Activated CD8-positive, alpha-beta T cell treated with anti-CD3 and anti-CD28 coated beads for 36 hours (primary cell): ENCODE measurements at regions not wholly inside any gene's neighbourhood (a gene's known extent, or its start where the extent isn't known, plus 50 kb on each side); places are given as distances from the start of the nearest gene placed in this dataset.
"Not testable (repeated sequence)": the region's sequence is repeated elsewhere in the genome, so short reads cannot be mapped to it uniquely, and the experiment has no call there.

Experiments used
- ATAC-seq: fragments of 200-7000 bp; cut with Tn5 transposase; one replicate; pipeline ENCODE4 v1.10.0; 2021; ENCODE audit warnings: mild to moderate bottlenecking, moderate library complexity
- CTCF ChIA-PET: fragments of 350-600 bp; sonication (Branson Sonifier 250); formaldehyde crosslinking; loops from one replicate; lab custom pipeline; 2021; ENCODE audit warnings: antibody characterized with exemption; lab: Charles Lee
- POLR2A ChIA-PET: fragments of 350-600 bp; sonication (Branson Sonifier 250); formaldehyde crosslinking; loops from one replicate; lab custom pipeline; 2021; ENCODE audit warnings: antibody characterized with exemption; lab: Charles Lee
- DNase-seq: peaks from one replicate; pipeline ENCODE4 v3.0.0-alpha.2; 2020
- H3K27ac Mint-ChIP-seq: one replicate; pipeline ENCODE4 v1.8.0; 2021; ENCODE audit warnings: mild to moderate bottlenecking, mixed read lengths
- H3K27me3 Mint-ChIP-seq: one replicate; pipeline ENCODE4 v1.8.0; 2021; ENCODE audit warnings: mixed read lengths
- H3K36me3 Mint-ChIP-seq: one replicate; pipeline ENCODE4 v1.8.0; 2021; ENCODE audit warnings: low read depth, mixed read lengths
- H3K4me1 Mint-ChIP-seq: one replicate; pipeline ENCODE4 v1.8.0; 2021; ENCODE audit warnings: low read depth, mixed read lengths
- H3K4me3 Mint-ChIP-seq: one replicate; pipeline ENCODE4 v1.8.0; 2021; ENCODE audit warnings: mild to moderate bottlenecking, moderate library complexity, mixed read lengths
- H3K9me3 Mint-ChIP-seq: one replicate; pipeline ENCODE4 v1.8.0; 2021; ENCODE audit warnings: mixed read lengths
- CTCF ChIP-seq: fragments of 200-600 bp; IDR thresholded peaks from one replicate; pipeline ENCODE4 v1.8.0; 2022; ENCODE audit warnings: antibody characterized with exemption, mild to moderate bottlenecking
- intact Hi-C: fragments of 100-400 bp; cut with micrococcal nuclease; formaldehyde crosslinking; loops from one replicate; pipeline ENCODE4 v1.10.0; 2022

DNA sequence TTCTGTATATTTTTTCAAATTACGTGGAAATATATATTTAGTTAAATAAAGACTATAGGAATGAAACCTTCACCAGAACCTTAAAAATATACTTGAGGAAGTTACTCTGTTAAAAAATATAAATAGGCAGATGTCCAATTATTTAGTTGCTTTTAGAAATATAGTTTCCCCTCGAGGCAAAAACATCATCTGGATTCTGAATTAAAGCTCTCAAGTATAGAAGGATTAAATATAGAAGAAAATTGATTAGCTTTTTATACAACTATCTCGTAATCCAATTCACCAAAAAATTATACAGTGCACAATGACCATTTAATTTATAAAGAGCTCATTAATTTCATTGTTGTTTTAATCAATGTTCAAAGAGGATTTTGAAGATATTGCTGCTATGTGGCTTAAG, 601.4 kb downstream of the GABRG2 start:
- no peak for DNase-seq
- Mint-ChIP-seq H3K27me3 (no peaks in the 10 kb centered on the region), H3K9me3 (peaks cover 5% of the 10 kb centered on the region), H3K27ac (no peak overlapping the region), H3K4me3 (no peak overlapping the region), H3K4me1 (no peaks in the 10 kb centered on the region), H3K36me3 (no peaks in the 10 kb centered on the region)
- no peak for TF ChIP-seq CTCF
- intact Hi-C loops: no loop called here
- ChIA-PET POLR2A (no interaction called here), CTCF (no interaction called here)
- ATAC-seq: no peak

DNA sequence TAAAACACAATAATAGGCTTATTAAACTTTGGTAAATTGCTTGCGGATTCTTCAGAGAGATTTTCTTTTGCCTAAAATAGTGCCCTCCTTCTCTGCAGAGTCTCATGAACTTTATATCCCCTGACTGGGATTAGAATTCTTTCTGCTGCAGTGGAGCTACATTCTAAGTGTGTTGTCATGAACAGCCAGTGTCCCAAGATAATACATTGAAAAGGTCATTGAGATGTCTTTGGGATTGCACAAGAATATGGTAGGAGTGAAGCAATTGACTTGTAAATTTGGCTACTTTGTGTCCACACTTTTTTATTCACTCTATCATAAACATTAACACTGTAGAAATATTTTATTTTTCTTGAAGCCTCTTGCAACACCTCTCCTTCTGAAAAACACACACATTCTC, 604.5 kb downstream of the GABRG2 start:
- intact Hi-C loops: no loop called here

GRCh38 chr5:162683284-162683683, 615.7 kb downstream of the GABRG2 start:
- intact Hi-C loops: no loop called here
- Mint-ChIP-seq H3K4me1 (no peaks in the 10 kb centered on the region), H3K9me3 (peaks cover 5% of the 10 kb centered on the region), H3K27ac (no peak overlapping the region), H3K36me3 (no peaks in the 10 kb centered on the region), H3K27me3 (no peaks in the 10 kb centered on the region), H3K4me3 (no peak overlapping the region)
- ATAC-seq (no peak), DNase-seq (no peak)
- no peak for TF ChIP-seq CTCF
- ChIA-PET POLR2A (no interaction called here), CTCF (no interaction called here)

More for the DNA sequence above, 604.5 kb downstream of the GABRG2 start:
- Mint-ChIP-seq H3K4me1 (no peaks in the 10 kb centered on the region), H3K27me3 (no peaks in the 10 kb centered on the region), H3K27ac (no peak overlapping the region), H3K9me3 (no peaks in the 10 kb centered on the region), H3K36me3 (no peaks in the 10 kb centered on the region), H3K4me3 (no peak overlapping the region)
- ATAC-seq (no peak), DNase-seq (no peak)
- ChIA-PET CTCF (no interaction called here), POLR2A (no interaction called here)
- no peak for TF ChIP-seq CTCF

DNA sequence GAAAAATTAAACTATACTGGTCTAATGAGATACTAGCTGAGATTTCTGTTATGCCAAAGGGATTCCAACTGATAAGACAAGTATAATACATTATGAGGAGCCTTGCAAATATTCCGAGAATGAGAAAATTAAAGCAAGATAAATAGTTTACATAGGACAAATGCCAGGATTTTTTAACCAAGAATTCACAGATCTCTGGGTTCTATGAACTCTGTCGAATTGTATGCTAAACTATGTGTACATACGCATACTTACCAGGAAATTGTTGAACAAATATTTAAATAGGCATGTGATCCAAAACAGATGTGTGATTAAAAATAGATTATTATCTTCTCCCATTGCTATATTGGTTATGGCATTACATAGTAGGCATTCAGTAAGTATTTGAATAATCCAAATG, 616.6 kb downstream of the GABRG2 start:
- TF ChIP-seq CTCF: no peak
- intact Hi-C loops: no loop called here
- peaks cover 5% of the 10 kb centered on the region for H3K9me3 Mint-ChIP-seq
- DNase-seq (no peak), ATAC-seq (no peak)
- no peaks in the 10 kb centered on the region for H3K27me3 Mint-ChIP-seq
- no peaks in the 10 kb centered on the region for H3K36me3 Mint-ChIP-seq
- H3K4me1 Mint-ChIP-seq: no peaks in the 10 kb centered on the region
- no peak overlapping the region for H3K4me3 Mint-ChIP-seq
- CTCF ChIA-PET: no interaction called here
- POLR2A ChIA-PET: no interaction called here
- no peak overlapping the region for H3K27ac Mint-ChIP-seq

DNA sequence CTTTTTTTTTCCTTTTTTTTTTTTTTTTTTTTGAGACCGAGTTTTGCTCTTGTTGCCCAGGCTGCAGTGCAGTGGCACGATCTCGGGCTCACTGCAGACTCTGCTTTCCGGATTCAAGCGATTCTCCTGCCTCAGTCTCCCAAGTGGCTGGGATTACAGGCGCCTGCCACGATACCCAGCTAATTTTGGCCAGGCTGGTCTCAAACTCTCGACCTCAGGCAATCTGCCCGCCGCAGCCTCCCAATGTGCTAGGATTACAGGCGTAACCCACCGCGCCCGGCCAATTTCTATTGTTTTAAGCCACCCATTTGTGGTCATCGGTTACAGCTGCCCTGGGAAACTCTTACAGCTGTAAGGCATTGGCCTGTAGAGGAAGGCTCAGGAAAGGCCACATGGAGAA, 617.7 kb downstream of the GABRG2 start:
- DNase-seq: no peak
- H3K27ac Mint-ChIP-seq: no peak overlapping the region
- ChIA-PET CTCF (no interaction called here), POLR2A (no interaction called here)
- no peaks in the 10 kb centered on the region for H3K27me3 Mint-ChIP-seq
- H3K4me3 Mint-ChIP-seq: no peak overlapping the region
- peaks cover 5% of the 10 kb centered on the region for H3K9me3 Mint-ChIP-seq
- TF ChIP-seq CTCF: no peak
- H3K4me1 Mint-ChIP-seq: no peaks in the 10 kb centered on the region
- intact Hi-C loops: no loop called here
- H3K36me3 Mint-ChIP-seq: no peaks in the 10 kb centered on the region
- ATAC-seq: no peak

DNA sequence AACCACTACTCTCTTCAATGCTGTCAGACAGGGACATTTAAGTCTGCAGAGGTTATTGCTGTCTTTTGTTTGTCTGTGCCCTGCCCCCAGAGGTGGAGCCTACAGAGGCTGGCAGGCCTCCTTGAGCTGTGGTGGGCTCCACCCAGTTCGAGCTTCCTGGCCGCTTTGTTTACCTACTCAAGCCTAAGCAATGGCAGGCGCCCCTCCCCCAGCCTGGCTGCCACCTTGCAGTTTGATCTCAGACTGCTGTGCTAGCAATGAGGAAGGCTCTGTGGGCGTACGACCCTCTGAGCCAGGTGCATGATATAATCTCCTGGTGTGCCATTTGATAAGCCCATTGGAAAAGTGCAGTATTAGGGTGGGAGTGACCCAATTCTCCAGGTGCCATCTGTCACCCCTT, 628.7 kb downstream of the GABRG2 start:
- DNase-seq, H3K4me3 Mint-ChIP-seq, intact Hi-C loops, H3K36me3 Mint-ChIP-seq, H3K4me1 Mint-ChIP-seq, POLR2A ChIA-PET, ATAC-seq, CTCF ChIA-PET, H3K27me3 Mint-ChIP-seq, H3K27ac Mint-ChIP-seq, H3K9me3 Mint-ChIP-seq: not testable (repeated sequence)
